ENCODE measurements at regions not wholly inside any gene's neighbourhood (a gene's known extent, or its start where the extent isn't known, plus 50 kb on each side); places are given as distances from the start of the nearest gene placed in this dataset.

- TF ChIP-seq FOXM1 (IDR thresholded peaks at IDR 0.05; ENCODE audit: borderline replicate concordance) (no peak), BHLHE40 (IDR thresholded peaks at IDR 0.05; ENCODE audit: borderline replicate concordance) (no peak), HDGF (IDR thresholded peaks at IDR 0.05; ENCODE audit: borderline replicate concordance) (no peak), SP1 (IDR thresholded peaks at IDR 0.05) (no peak), SUZ12 (IDR thresholded peaks at IDR 0.05) (no peak), CTBP1 (IDR thresholded peaks at IDR 0.05; ENCODE audit: borderline replicate concordance) (no peak), FOXA1 (IDR thresholded peaks at IDR 0.05) (no peak), NFRKB (IDR thresholded peaks at IDR 0.05) (no peak), FOXK2 (IDR thresholded peaks at IDR 0.05) (no peak), TARDBP (IDR thresholded peaks at IDR 0.05) (no peak)
- TF ChIP-seq, protein P1, sequence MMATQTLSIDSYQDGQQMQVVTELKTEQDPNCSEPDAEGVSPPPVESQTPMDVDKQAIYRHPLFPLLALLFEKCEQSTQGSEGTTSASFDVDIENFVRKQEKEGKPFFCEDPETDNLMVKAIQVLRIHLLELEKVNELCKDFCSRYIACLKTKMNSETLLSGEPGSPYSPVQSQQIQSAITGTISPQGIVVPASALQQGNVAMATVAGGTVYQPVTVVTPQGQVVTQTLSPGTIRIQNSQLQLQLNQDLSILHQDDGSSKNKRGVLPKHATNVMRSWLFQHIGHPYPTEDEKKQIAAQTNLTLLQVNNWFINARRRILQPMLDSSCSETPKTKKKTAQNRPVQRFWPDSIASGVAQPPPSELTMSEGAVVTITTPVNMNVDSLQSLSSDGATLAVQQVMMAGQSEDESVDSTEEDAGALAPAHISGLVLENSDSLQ (IDR thresholded peaks at IDR 0.05): no peak
These were observed 828.5 kb upstream of the NECTIN3 start for GRCh38 chr3:110243081-110243480.

Measured in HEK293T (cell line).